H1 (cell line): ENCODE measurements at regions not wholly inside any gene's neighbourhood (a gene's known extent, or its start where the extent isn't known, plus 50 kb on each side); places are given as distances from the start of the nearest gene placed in this dataset.

ENCODE experiments used
- CTCF ChIA-PET: fragments of 300-600 bp; sonication (Branson Sonifier 250); formaldehyde crosslinking; loops from one replicate; lab custom pipeline; 2021; ENCODE audit not compliant: partially characterized antibody; lab: Charles Lee
- POLR2A ChIA-PET: fragments of 300-600 bp; sonication (Branson Sonifier 250); formaldehyde crosslinking; loops from one replicate; lab custom pipeline; 2021; ENCODE audit warnings: inconsistent platforms; ENCODE audit not compliant: partially characterized antibody; lab: Charles Lee
- DNase-seq, 2 experiments: peaks; one replicate each; pipeline versions ENCODE4 v3.0.0 to v3.0.0-alpha.2; 2010 to 2022; ENCODE audit warnings: low spot score in 2 of 2, low read depth in 1 of 2, mixed read lengths in 1 of 2
- FAIRE-seq: peaks from 2 replicates; lab custom pipeline; 2011; peaks lifted over from hg19 to GRCh38; lab: Jason Lieb, UNC
- H2AFZ ChIP-seq: 2 replicates; pipeline ENCODE4 v1.8.1; 2012; ENCODE audit warnings: low read length, inconsistent platforms
- H2AK5ac ChIP-seq: 2 replicates; pipeline ENCODE4 v1.6.1; 2013; ENCODE audit warnings: low read depth, low read length
- H2BK120ac ChIP-seq: replicated peaks from 2 replicates; pipeline ENCODE3; 2013; ENCODE audit warnings: low read depth, low read length, inconsistent platforms
- H2BK12ac ChIP-seq: 2 replicates; pipeline ENCODE4 v1.6.1; 2013; ENCODE audit warnings: low read depth, low read length
- H2BK15ac ChIP-seq: 2 replicates; pipeline ENCODE4 v1.6.1; 2013; ENCODE audit warnings: low read length
- H2BK20ac ChIP-seq: 2 replicates; pipeline ENCODE4 v1.6.1; 2013; ENCODE audit warnings: low read length
- H2BK5ac ChIP-seq: 2 replicates; pipeline ENCODE4 v1.6.1; 2013; ENCODE audit warnings: low read depth, low read length
- H3K14ac ChIP-seq: 2 replicates; pipeline ENCODE4 v1.6.1; 2013; ENCODE audit warnings: inconsistent platforms; ENCODE audit not compliant: insufficient read length
- H3K18ac ChIP-seq: 2 replicates; pipeline ENCODE4 v1.6.1; 2013; ENCODE audit warnings: low read length; ENCODE audit errors: extremely low read depth
- H3K23ac ChIP-seq: 2 replicates; pipeline ENCODE4 v1.6.1; 2013; ENCODE audit warnings: inconsistent platforms; ENCODE audit not compliant: insufficient read length
- H3K23me2 ChIP-seq: 2 replicates; pipeline ENCODE4 v1.6.1; 2013; ENCODE audit warnings: low read depth, low read length
- H3K27ac ChIP-seq: 2 replicates; pipeline ENCODE4 v1.6.1; 2011; ENCODE audit warnings: low read depth, low read length, inconsistent platforms
- H3K27me3 ChIP-seq, 4 experiments: replicated peaks in 1 of 4; 1 replicate in 1 of 4; 2 replicates in 3 of 4; pipeline versions ENCODE4 v1.6.1 to v1.8.1; 2011 to 2013; ENCODE audit warnings: low read length in 3 of 4, mild to moderate bottlenecking in 3 of 4, inconsistent platforms in 2 of 4, mixed read lengths in 2 of 4, moderate library complexity in 1 of 4; ENCODE audit not compliant: control insufficient read depth in 3 of 4, insufficient read depth in 3 of 4; ENCODE audit errors: extremely low read depth in 1 of 4
- H3K36me3 ChIP-seq, 4 experiments: 2 replicates each; pipeline versions ENCODE4 v1.6.1 to v1.8.1; 2011 to 2013; ENCODE audit warnings: mild to moderate bottlenecking in 4 of 4, low read length in 3 of 4, moderate library complexity in 2 of 4, control low read depth in 1 of 4, inconsistent platforms in 1 of 4; ENCODE audit not compliant: insufficient read depth in 4 of 4, control insufficient read depth in 2 of 4
- H3K4ac ChIP-seq: replicated peaks from 2 replicates; pipeline ENCODE3; 2013; ENCODE audit warnings: low read length, low read depth, mixed read lengths, inconsistent platforms; ENCODE audit not compliant: insufficient read length
- H3K4me1 ChIP-seq, 4 experiments: replicated peaks in 1 of 4; 1 replicate in 1 of 4; 2 replicates in 3 of 4; pipeline versions ENCODE4 v1.6.1 to v1.8.1; 2011 to 2013; ENCODE audit warnings: low read length in 3 of 4, inconsistent platforms in 2 of 4, mixed read lengths in 1 of 4; ENCODE audit not compliant: insufficient read depth in 4 of 4, control insufficient read depth in 3 of 4
- H3K4me2 ChIP-seq, 2 experiments: 2 replicates each; pipeline versions ENCODE4 v1.6.1 to v1.8.1; 2011 to 2013; ENCODE audit warnings: low read depth in 2 of 2, low read length in 2 of 2, control low read depth in 1 of 2, inconsistent platforms in 1 of 2, mild to moderate bottlenecking in 1 of 2; ENCODE audit not compliant: insufficient read depth in 1 of 2
- H3K4me3 ChIP-seq, 4 experiments: fragments of 200-600, 300-600 bp in 1 of 4; sonication (generic), shearing (Covaris generic), sonication (Bioruptor Twin) in 1 of 4; 2 replicates each; pipeline versions ENCODE4 v1.5.1 to v1.8.1; 2011 to 2016; ENCODE audit warnings: low read length in 4 of 4, low read depth in 3 of 4, control low read depth in 2 of 4, inconsistent platforms in 2 of 4, mild to moderate bottlenecking in 2 of 4, mixed read lengths in 1 of 4, moderate library complexity in 1 of 4; ENCODE audit not compliant: insufficient read depth in 2 of 4; ENCODE audit errors: extremely low read depth in 1 of 4
- H3K56ac ChIP-seq: replicated peaks from 2 replicates; pipeline ENCODE3; 2013; ENCODE audit warnings: low read depth, mild to moderate bottlenecking, mixed read lengths, low read length, inconsistent platforms; ENCODE audit not compliant: insufficient read length
- H3K79me1 ChIP-seq: 2 replicates; pipeline ENCODE4 v1.6.1; 2013; ENCODE audit warnings: low read depth, low read length, control low read depth
- H3K79me2 ChIP-seq, 2 experiments: 2 replicates each; pipeline versions ENCODE4 v1.6.1 to v1.8.1; 2012 to 2013; ENCODE audit warnings: low read length in 2 of 2, mild to moderate bottlenecking in 2 of 2, inconsistent platforms in 1 of 2; ENCODE audit not compliant: insufficient read depth in 2 of 2, control insufficient read depth in 1 of 2
- H3K9ac ChIP-seq, 4 experiments: replicated peaks in 1 of 4; 1 replicate in 1 of 4; 2 replicates in 3 of 4; pipeline versions ENCODE4 v1.6.1 to v1.8.1; 2011 to 2013; ENCODE audit warnings: low read depth in 3 of 4, low read length in 3 of 4, control low read depth in 2 of 4, mild to moderate bottlenecking in 2 of 4, moderate library complexity in 2 of 4, inconsistent platforms in 1 of 4; ENCODE audit errors: extremely low read depth in 1 of 4
- H3K9me3 ChIP-seq, 2 experiments: 2 replicates each; pipeline versions ENCODE4 v1.6.1 to v1.8.1; 2012 to 2013; ENCODE audit warnings: mild to moderate bottlenecking in 2 of 2, moderate library complexity in 2 of 2, control low read depth in 1 of 2, inconsistent platforms in 1 of 2, low read depth in 1 of 2, low read length in 1 of 2, mixed read lengths in 1 of 2; ENCODE audit not compliant: insufficient read depth in 2 of 2
- H4K20me1 ChIP-seq, 2 experiments: replicated peaks in 1 of 2; 2 replicates each; pipeline versions ENCODE3 to v1.8.1; 2011 to 2013; ENCODE audit warnings: inconsistent platforms in 2 of 2, low read length in 2 of 2, mild to moderate bottlenecking in 1 of 2; ENCODE audit not compliant: insufficient read depth in 2 of 2, control insufficient read depth in 1 of 2
- H4K5ac ChIP-seq: 2 replicates; pipeline ENCODE4 v1.6.1; 2013; ENCODE audit warnings: low read length, low read depth, mixed read lengths, inconsistent platforms; ENCODE audit not compliant: insufficient read length
- H4K8ac ChIP-seq: 2 replicates; pipeline ENCODE4 v1.8.0; 2013; ENCODE audit warnings: mild to moderate bottlenecking, moderate library complexity, low read length, inconsistent platforms; ENCODE audit not compliant: insufficient read depth; ENCODE audit errors: extremely low read depth
- H4K91ac ChIP-seq: replicated peaks from 2 replicates; pipeline ENCODE3; 2013; ENCODE audit warnings: low read length, mixed read lengths, inconsistent platforms; ENCODE audit not compliant: insufficient read length
- ASH2L ChIP-seq: fragments of 200-600, 300-600 bp; sonication (generic); IDR thresholded peaks from one replicate; pipeline ENCODE4 v1.7.1; 2017; ENCODE audit warnings: low read length
- CBX5 ChIP-seq: fragments of 300-800, 300-1000 bp; sonication (generic); IDR thresholded peaks from 2 replicates; pipeline ENCODE4 v1.7.1; 2016; ENCODE audit warnings: antibody characterized with exemption, low read length, low read depth
- CBX8 ChIP-seq: fragments of 300-800, 300-1000 bp; sonication (generic); IDR thresholded peaks from 2 replicates; pipeline ENCODE4 v1.7.1; 2016; ENCODE audit warnings: low read depth, low read length, borderline replicate concordance
- CHD1 ChIP-seq: IDR thresholded peaks from 2 replicates; pipeline ENCODE4 v1.6.1; 2012; ENCODE audit warnings: low read depth, low read length, improper control_type of control experiment
- FOSL1 ChIP-seq: IDR thresholded peaks from 2 replicates; pipeline ENCODE4 v1.6.1; 2011; ENCODE audit warnings: mild to moderate bottlenecking, low read depth, low read length, moderate library complexity; ENCODE audit not compliant: insufficient read depth
- GABPA ChIP-seq: IDR thresholded peaks from 2 replicates; pipeline ENCODE4 v1.6.1; 2011; ENCODE audit warnings: mild to moderate bottlenecking, low read length, moderate library complexity, borderline replicate concordance; ENCODE audit not compliant: insufficient read depth
- GTF2F1 ChIP-seq: IDR thresholded peaks from 2 replicates; pipeline ENCODE4 v1.6.1; 2012; ENCODE audit warnings: low read depth, low read length, improper control_type of control experiment, borderline replicate concordance
- MAX ChIP-seq: IDR thresholded peaks from 2 replicates; pipeline ENCODE4 v1.6.1; 2012; ENCODE audit warnings: inconsistent platforms
- RXRA ChIP-seq: IDR thresholded peaks from 2 replicates; pipeline ENCODE4 v1.6.1; 2011; ENCODE audit warnings: low read depth, mild to moderate bottlenecking, low read length, moderate library complexity; ENCODE audit not compliant: insufficient read depth
- SP4 ChIP-seq: IDR thresholded peaks from 2 replicates; pipeline ENCODE4 v1.6.1; 2012; ENCODE audit warnings: low read length, inconsistent platforms
- SUZ12 ChIP-seq: fragments of 200-600 bp; sonication (generic); IDR thresholded peaks from 2 replicates; pipeline ENCODE4 v1.6.1; 2012; ENCODE audit warnings: mild to moderate bottlenecking, inconsistent platforms, low read length, moderate library complexity, mixed read lengths
- TAF1 ChIP-seq: IDR thresholded peaks from 2 replicates; pipeline ENCODE4 v1.6.1; 2011; ENCODE audit warnings: mild to moderate bottlenecking, low read depth, low read length
- TCF12 ChIP-seq: IDR thresholded peaks from 2 replicates; pipeline ENCODE4 v1.6.1; 2011; ENCODE audit warnings: low read depth, mild to moderate bottlenecking, low read length
- USF2 ChIP-seq: IDR thresholded peaks from 2 replicates; pipeline ENCODE4 v1.6.1; 2011; ENCODE audit warnings: low read length, improper control_type of control experiment
- ZNF274 ChIP-seq: IDR thresholded peaks from 2 replicates; pipeline ENCODE4 v1.7.0; 2012; ENCODE audit warnings: low read length, borderline replicate concordance; ENCODE audit errors: extremely low read depth
- WGBS, 2 experiments: shearing (Covaris generic) in 1 of 2; methylation state at CpG; one replicate each; pipeline versions ENCODE4 v1.1.6 to v1.1.7; 2013 to 2015; ENCODE audit warnings: low lambda C conversion rate in 2 of 2, mixed read lengths in 2 of 2, inconsistent platforms in 1 of 2, low coverage in 1 of 2, missing lambda C conversion rate in 1 of 2; ENCODE audit not compliant: insufficient replicate concordance in 2 of 2, insufficient coverage in 1 of 2, insufficient read length in 1 of 2; ENCODE audit errors: extremely low coverage in 1 of 2, missing lambda C conversion rate in 1 of 2; 5-methylcytosine and 5-hydroxymethylcytosine counted together

GRCh38 chr13:72620874-72621273 lies 106.6 kb downstream of the MZT1 start:
- Histone ChIP-seq H3K14ac (no peak overlapping the region), H2BK5ac (no peak overlapping the region)
- 88% methylated on average over 2 of the region's 2 CpGs; no CpG with 5 or more reads in 1 of the 2 experiments for WGBS, 2 experiments
- TF ChIP-seq CBX5: no peak
- TF ChIP-seq MAX: no peak
- no peak for TF ChIP-seq GABPA
- TF ChIP-seq TCF12: no peak
- TF ChIP-seq ZNF274: no peak
- TF ChIP-seq CBX8: no peak
- TF ChIP-seq ASH2L: no peak
- no peak for TF ChIP-seq RXRA
- TF ChIP-seq USF2: no peak
- no peak for TF ChIP-seq TAF1
- TF ChIP-seq CHD1: no peak
- TF ChIP-seq SP4: no peak
- TF ChIP-seq SUZ12: no peak
- no peak for TF ChIP-seq GTF2F1
- no peak for TF ChIP-seq FOSL1

More at GRCh38 chr13:72620874-72621273, 106.6 kb downstream of the MZT1 start:
- no peak overlapping the region for H3K4ac ChIP-seq
- no peaks in the 10 kb centered on the region for H3K9me3 ChIP-seq
- FAIRE-seq: no peak
- no peak overlapping the region for H3K56ac ChIP-seq
- no peak overlapping the region for H2BK20ac ChIP-seq
- H2AK5ac ChIP-seq: no peak overlapping the region
- no peaks in the 10 kb centered on the region for H3K36me3 ChIP-seq
- no peaks in the 10 kb centered on the region for H3K4me1 ChIP-seq
- no peaks in the 10 kb centered on the region for H3K27me3 ChIP-seq
- H3K27ac ChIP-seq: no peak overlapping the region
- H3K23me2 ChIP-seq: no peaks in the 10 kb centered on the region
- no peak overlapping the region for H2BK15ac ChIP-seq
- H3K23ac ChIP-seq: no peak overlapping the region
- H3K4me3 ChIP-seq: no peak overlapping the region
- no peak overlapping the region for H2AFZ ChIP-seq
- POLR2A ChIA-PET: no interaction called here
- CTCF ChIA-PET: interaction anchor here (1.9 kb wide), 1 partner anchor 28 kb away, joined by 4 read pairs; no protein-coding TSS in a partner anchor
- no peak overlapping the region for H4K5ac ChIP-seq
- no peak overlapping the region for H2BK12ac ChIP-seq
- no peak overlapping the region for H4K8ac ChIP-seq
- no peak overlapping the region for H2BK120ac ChIP-seq
- no peak overlapping the region for H3K18ac ChIP-seq
- H3K79me2 ChIP-seq: no peaks in the 10 kb centered on the region
- H4K91ac ChIP-seq: no peak overlapping the region
- H4K20me1 ChIP-seq: no peaks in the 10 kb centered on the region
- DNase-seq: no peak
- H3K9ac ChIP-seq: no peak overlapping the region
- H3K79me1 ChIP-seq: no peaks in the 10 kb centered on the region
- H3K4me2 ChIP-seq: no peak overlapping the region
